ENCODE measurements at regions not wholly inside any gene's neighbourhood (a gene's known extent, or its start where the extent isn't known, plus 50 kb on each side); places are given as distances from the start of the nearest gene placed in this dataset.

DNA sequence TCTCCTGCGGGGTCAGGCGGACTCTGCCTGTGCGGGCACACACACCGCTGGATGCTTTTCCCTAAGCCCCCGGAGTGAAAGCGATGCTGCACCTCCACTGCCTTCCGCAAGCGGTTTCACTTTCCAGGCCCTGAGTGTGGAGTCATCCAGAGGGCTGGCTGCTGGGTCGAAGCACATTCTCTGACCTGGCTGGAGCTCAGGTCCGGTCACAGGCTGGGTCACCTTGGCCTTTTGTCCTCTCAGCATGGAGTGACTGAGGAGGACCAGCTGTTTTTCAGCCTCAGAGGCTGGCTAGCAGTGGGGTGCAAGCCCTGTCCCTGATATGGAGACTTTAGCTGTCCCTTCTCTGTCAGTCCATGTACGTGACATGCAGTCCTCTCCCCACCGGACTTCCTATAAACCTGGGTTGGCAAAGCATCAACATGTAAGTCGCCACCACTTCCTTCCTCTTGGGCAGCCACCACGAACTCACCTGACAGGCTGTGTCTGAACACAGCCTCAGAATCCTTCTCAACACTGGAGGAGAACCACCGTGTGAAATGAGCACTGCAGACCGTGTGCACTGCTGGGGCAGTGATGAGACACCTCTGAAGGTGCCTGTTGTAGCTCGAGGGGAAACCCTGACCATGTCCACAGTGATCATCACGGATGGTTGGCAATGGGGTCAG, 51.3 kb downstream of the GADD45G start:
- DNase-seq (ENCODE audit: low read depth), result no peak

DNA sequence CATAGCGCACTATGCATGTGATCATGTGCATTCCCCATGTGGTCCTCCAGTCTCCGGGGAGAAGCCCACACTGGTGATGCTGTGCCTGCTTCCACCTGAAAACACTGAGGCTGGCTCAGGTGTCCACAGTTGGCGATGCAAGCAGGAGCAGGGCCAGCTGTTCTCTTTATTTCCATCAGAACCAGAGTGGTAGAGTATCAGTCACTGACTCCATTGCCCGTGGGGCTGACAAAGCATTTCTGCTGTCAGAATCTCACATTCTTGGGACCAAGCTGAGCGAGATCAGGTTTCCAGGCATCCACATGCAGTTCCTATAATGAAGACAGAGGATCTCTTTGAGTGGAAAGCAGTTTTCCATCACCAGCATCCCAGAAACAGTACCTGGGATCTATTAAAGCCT, 52.5 kb downstream of the GADD45G start:
- no peak for DNase-seq (ENCODE audit: low read depth)

DNA sequence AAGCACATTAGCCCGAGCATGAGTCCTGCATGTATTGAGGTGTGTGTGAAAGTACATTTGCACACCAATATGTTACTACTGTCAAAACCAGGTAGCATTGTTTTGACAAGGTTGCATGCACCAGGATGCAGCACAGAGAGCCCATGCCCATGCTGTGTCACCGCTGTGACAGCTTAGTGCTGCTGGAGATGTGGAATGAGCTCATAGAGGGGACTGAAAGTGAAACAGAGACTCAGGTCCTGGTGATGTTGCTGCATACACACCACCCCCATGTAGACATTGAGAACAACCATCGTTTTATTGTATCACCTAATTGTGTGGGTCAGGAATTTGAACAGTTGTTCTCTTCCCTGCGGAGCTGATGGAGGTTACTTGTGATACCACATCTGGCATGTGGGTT, 53.0 kb downstream of the GADD45G start:
- no peak for DNase-seq (ENCODE audit: low read depth)

DNA sequence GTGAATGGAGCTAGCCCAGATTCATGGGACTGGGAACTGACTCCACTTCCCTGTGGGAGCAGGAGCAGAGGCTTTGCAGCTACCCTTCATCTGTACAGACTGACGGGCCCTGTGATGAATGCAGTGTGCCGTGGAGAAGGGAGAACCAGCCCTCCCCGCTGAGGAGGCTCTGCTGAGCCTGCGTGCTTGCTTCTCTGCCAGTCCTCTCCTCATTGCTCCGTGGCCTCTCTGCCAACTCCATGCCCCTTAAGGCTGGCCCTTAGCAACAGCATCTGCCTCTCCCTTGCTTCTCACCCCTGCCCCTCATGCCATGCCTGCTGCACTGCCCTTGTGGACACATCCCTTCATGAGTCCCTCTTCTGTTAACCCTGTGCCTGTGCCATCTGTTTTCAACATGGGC, 53.6 kb downstream of the GADD45G start:
- no peak for DNase-seq (ENCODE audit: low read depth)

DNA sequence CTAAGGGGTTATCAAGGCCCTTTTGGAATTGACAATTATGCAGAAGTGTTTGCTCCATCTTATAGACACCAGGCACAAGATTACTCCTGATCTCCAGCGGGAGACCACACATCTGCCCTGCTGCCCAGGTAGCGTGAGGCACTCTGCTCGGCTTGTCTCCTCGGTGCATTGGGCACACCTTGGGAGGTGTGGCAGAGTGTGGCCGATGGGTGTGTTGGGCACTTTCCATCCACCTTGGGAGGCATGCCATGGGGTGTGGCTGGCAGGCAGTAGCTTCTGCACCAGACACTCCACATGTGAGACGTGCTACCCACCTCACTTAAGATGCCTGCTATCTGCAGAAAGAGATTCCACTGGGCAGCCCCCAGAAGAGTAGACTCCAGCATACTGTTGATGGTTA, 54.1 kb downstream of the GADD45G start:
- no peak for DNase-seq (ENCODE audit: low read depth)

DNA sequence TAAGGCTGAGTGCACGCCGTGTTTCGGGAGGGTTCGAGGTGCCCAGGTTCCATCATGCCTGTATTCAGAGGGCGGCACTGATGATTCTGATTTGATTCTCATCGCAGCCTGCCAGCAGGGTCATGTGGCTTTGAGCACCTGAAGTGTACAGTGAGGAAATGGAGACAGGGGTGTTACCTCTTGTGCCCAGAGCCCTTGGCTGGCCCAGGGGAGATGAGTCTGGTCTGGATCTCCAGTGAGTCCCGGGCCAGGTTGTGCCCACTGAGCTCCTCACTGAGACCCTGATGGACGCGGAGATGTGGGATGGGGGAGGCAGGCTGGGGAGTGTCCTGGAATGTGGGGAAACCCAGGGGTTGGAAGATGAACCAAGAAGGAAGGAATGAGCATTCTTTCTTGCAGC, 54.7 kb downstream of the GADD45G start:
- no peak for DNase-seq (ENCODE audit: low read depth)

DNA sequence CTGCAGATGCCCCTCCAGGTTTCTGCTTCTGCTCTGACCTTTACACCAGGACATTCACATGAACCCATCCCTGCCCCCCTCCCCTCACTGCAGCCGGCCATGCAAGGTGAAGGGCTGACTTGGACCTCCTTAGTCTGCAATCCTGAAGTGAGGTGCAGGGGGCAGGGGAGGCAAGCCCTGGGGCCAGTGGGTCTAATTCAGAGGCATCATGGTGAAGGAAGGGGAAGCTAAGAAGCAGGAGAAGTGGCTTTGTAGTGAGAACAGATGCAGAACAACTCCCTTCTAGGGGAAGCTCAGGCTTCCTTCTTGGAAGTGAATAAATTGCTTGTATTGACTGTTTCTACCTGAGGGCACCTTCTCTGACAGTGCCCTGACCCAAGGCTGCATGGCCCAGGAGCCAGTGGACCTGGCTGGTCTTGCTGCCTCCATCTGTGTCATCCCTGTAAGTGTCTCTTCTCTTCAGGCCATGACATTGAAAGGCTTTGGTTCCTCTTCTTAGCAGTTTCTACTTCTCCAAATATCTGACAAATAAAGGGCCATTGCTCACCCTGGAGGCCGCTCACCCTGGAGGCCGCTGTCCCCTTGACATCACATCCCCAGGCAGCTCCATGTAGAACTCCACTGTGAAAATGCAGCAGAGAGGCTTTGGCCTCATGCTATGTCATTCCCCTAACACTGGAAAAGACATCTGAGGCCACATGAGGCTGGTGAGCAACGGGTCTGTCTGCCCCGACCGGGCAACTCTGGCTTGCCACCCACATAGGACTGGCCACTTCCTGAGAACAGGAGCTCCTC, 55.3 kb downstream of the GADD45G start:
- DNase-seq (ENCODE audit: low read depth), result no peak

DNA sequence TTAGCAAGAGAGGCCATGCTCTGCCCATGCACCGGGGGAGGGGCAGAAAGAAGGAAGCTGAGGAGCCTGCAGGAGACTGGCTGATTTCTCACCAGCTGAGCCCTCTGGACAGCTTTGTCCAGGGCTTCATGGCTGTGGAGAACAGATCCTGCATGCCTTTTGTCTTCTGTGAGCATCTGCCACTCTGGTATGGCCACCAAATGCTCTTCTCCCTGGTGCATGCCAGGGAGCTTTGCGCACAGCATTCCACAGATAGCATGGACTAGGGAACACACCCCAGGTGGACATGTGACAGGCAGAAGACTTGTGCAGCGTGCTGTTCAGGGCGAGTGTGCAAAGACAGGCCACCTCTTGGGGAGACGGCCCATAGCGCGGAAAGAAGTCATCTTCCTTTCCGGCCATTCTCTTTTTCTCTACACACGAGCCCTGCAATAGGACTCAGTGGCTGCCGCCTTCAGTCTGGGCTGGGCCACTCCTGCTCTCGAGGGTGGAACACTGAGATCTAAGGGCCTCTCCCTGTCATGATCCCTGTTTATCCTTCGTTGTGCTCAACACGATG, 56.7 kb downstream of the GADD45G start:
- DNase-seq (ENCODE audit: low read depth), result no peak

DNA sequence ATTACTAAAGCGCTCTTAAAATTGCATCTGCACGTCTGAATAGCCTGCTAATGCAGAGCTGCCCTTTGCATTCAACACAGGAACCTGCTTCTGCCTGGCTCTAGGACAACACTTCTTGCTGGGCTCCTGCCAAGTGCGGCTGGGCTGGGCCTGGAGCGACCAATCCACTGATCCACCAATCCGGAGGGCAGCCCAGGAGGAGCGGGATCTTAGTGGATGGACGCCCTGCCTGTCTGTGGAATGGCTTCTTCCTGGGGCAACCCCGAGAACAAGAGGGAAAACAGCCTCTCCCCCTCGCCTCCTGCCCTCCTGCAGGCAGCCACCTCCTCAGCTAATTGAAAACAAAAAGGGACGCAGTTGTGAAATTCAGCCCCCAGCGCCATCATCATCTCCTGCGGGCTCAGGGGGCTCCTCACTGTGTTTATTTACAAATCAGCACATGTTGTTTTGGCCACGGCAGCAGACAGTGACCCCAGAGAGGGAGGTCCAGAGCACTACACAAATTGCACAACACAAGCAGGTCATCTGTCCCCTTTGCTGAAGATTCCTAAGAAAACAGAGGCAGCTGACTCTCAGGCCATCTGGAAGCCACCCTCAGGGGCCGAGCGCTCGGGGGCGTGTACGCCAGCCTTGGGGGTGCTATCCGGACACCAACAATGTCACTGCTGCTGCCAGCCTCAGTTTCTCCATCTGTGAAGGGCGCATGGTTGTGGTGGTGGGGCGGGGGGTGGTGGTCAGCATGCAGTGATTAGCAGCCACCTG, 57.3 kb downstream of the GADD45G start:
- no peak for DNase-seq (ENCODE audit: low read depth)

DNA sequence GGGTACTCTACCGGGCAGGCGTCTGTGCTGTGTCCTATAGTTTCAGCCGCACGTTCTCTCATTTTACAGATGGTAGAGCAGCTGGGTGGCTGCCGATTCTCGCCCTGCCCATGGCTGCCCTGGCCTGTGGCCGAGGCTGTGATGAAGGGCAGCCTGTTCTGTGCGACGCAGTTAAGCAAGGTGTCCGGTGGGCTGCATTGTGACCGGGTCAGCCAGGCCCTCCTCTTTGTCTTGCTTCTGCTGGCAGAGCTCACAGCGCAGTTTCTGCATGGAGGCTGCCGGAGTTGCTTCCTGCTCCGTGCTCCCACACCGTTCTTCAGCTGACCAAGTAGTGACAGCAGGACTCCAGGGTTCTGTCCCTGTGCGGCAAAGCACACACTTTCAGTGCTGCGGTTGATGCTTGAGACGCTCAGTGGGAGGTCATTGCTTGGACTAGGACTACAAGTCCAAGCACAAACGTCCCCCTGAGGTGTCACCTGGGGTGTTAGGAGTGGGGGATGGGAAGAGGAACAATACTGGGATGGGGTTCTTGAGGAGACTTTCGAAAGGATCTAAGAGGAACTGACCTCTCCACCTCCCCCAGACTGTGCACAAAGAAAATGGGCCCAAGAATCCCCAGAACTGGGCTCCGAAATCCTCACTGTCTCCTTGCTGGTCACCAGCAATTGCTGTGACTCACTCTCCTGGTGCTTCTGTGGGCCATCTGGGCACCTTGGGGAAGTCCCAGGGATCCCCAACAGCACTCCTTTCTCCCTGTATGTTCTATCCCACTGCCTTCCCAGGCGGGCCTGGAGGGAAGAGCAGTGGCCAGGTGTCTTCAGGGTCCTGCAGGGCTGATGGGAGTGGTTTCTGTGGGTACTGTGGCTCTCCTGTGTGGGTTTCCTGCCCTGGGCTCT, 58.2 kb downstream of the GADD45G start:
- DNase-seq (ENCODE audit: low read depth), result no peak

DNA sequence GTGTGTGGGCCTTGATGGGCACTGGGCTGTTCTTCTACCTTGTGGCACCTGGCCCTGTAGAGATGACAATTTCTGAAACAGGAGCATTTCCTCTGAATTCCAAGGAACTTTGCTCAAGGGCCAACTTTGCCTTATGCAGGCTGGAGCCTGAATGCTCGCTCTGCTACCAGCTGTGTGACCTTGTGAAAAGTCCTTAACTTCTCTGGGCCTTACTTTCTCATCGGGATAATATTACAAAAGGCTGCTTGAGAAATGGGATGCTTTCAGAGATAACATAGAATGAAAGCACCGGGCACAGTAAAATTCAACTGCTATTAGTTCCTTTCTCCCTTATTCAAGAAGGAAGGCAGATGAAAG, 58.8 kb downstream of the GADD45G start:
- no peak for DNase-seq (ENCODE audit: low read depth)

DNA sequence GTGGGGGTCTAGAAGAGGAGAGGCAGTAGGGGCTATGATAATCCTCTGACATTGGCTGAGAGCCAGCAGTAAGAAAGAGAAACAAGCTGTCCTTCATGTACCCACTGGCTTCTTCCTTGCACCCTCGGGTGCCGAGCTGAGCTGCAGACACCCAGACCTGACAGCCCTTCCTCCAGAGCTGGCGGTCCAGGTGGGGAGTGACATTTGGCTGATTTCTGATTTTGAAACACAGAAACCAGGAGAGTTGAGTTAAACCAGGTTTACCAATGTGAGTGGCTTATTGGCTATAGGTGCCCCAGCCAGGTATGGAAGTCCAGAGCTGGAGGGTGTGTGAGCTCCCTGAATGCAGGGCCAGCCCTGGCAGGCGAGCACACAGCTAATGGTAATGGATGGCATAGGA, 59.2 kb downstream of the GADD45G start:
- DNase-seq (ENCODE audit: low read depth), result no peak

DNA sequence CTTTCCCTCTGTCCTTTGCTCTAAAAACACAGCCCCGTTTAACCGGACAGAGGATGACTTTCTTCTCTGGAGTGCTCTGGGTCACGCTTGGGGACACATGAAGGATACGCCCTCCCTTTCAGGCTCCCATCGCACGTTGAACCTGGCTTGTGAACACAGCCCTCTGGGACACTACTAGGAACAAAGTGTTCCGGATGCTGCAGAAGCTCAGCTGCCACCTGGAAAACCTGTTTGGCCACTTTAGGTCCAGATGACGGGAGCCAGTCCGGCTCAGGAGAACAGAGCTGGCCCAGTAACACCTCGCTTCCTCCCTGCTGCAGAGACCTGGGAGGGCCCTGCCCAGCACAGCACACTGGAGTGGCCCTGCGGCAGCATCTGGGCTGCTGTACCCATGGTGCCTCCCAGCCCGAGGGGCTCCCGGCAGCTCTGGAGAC, 60.1 kb downstream of the GADD45G start:
- no peak for DNase-seq (ENCODE audit: low read depth)

DNA sequence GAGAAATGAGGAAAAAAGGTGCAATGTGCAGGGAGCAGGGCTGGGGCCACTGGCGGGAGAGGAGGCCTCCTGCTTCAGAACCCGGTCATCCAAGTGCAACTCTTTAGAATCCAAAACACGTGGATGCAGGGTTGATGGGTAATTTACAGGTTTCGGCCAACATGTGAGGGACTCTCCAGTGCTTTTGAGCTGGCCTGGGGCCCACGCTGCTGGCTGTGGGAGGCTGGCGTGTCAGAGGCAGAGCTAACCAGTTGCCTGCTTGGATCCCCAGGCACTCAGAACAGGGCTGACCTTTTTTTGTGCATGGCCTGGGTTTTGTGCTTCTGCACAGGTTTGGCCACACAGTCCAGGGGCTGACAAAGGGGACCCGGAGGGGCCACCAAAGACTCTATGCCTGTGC, 61.6 kb downstream of the GADD45G start:
- no peak for DNase-seq (ENCODE audit: low read depth)

DNA sequence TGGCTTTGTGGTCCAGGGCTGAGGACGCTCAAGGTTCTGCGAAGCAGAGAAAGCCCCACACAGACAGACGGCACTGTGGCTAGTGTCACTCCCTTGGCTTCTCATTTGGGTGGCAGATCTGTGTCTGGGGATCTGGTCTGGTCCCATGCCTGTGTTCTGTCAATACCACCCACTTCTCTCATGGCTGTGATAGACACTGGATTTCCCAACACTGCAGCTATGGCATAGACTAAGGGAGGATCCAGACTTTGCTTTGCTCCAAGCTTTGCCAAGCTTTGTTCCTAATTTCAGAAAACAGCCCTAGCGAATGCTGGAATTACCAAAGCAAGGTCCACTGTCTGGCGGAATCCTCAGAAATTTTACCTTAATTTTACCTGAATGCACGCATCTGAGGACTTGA, 62.1 kb downstream of the GADD45G start:
- no peak for DNase-seq (ENCODE audit: low read depth)

DNA sequence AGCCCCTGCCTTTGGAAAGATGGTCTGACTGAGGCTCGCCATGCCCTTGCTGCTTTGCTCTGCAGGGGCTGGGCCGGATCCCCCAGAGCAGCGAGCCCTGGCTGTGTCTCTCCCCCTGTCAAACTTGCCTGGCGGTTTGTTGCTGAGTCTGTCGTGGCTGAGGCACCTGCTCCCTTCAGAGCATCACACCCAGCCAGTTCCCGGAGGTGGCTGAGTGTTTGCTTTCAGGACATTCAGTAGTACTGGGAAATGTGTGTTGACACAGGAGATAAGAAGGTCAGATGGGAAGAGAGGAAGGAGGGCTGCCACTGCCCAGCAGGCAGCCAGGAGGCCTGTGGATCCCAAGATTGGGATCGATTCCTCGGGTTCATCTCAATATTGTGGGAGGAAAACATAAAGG, 62.9 kb downstream of the GADD45G start:
- DNase-seq (ENCODE audit: low read depth), result no peak

DNA sequence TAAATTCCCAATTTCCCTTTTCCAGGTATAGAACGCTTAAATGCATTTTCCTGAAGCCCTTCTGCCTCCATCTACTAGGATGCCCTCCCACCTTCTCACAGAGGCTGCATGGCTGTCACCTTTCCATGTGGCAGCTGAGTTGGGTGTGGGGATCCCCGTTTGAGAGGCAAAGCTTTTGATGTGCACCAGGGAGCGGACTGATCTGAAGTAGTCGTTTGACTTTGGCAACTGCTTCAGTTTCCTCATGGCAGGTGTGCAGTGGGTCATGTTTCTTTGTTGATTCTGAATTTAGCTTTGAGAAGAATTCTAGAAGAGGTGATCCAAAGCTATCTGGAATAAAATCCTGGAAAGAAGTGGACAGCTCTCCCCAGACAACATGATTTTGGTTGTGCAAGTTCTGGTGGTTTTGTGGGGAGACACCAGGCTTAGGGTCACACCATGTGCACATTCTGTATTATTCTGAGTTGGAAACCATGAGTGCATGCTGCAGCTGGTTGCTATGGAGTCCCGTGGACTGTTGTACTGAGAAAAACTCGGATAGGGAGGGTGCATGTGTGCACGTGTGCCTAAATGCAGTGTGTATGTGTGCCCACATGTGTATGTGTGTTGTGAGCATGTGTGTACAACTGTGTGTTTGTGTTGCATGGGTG, 63.5 kb downstream of the GADD45G start:
- DNase-seq (ENCODE audit: low read depth), result no peak

DNA sequence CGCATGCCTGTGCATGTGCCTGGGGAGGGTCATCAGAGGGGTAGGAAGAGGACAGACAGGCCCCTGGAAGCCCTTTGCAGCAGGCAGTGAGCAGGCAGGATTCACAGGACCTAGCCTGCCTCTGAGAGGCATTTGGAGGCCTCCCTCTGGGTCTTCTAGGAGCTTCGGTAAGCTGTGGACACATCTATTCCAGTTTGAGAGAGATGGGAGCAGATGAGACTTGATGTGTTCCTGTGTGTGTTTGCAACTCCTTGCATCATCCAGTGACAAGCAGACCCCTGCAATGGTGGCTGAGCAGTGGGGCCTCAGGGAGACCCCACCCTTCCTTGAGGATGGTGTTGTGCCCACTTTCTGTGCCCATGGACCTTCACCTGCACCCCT, 64.0 kb downstream of the GADD45G start:
- no peak for DNase-seq (ENCODE audit: low read depth)

DNA sequence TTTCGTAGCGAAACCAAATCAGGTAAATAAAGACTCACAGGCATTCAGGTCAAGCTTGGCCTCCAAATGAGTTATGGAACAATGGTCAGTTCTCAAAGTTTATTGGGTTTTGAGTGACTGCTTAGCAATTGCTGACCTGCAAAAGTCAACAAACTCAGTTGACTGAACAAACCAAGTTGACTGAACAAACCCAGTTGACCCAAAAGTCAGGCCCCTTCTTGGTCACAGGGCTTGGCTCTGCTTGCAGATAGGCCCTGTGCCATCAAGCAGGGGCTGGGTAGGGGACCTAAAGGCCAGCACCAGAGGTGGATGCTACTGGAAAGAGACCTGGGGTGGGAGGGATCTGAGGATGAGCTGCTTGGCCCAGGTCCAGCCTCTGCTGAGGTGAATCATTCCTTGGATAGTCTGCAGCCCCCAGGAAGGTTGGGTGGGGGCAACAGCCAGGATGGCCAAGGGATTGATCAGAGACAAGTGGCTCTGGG, 64.6 kb downstream of the GADD45G start:
- no peak for DNase-seq (ENCODE audit: low read depth)

DNA sequence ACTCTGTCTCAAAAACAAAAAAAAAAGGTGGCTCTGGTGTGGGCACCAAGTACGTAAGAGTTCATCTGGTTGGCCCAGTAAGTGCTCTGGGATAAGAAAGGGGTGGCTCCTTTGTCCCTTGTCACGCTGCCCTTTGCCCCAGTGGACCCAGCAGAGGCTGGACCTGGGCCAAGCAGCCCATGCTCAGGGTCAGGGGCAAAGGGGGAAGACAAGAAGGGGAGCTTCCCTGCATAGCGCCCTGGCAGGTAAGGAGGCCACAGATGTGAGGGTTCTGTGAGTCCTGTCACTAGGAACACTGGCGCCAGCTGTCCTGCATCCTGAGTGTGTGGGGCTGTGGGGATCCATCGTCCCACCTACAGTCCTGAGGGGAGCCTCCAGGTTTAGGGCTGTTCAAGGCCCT, 65.3 kb downstream of the GADD45G start:
- no peak for DNase-seq (ENCODE audit: low read depth)

DNA sequence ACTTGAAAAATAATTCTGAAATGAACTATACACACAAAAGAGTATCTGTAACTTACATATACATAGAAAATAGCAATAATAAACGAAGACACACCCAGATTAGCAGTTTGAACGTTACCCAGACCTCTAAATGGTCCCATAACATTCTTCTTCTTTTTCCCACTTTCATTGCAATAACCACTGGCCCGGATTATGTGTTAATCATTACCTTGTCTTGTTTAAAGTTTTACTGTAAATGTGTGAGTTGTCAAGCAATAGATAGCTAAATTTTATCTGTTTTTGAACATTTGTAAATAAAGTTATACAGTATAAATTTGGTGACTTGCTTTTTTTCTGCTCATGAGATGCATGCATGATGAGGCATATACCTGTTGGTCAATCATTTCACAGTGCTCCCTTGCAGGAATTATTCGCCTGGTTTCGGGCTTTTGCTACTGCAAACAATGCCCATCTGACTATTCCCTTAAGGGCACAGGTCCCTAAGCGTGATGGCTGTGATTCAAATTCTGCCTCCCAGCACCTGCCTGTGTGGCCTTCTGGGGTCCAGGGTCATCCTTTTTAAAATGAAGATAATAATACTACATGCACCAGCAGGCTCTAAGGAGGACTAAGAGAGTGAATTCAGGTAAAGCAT, 66.1 kb downstream of the GADD45G start:
- no peak for DNase-seq (ENCODE audit: low read depth)
